ENCODE measurements at regions not wholly inside any gene's neighbourhood (a gene's known extent, or its start where the extent isn't known, plus 50 kb on each side); places are given as distances from the start of the nearest gene placed in this dataset.

DNA sequence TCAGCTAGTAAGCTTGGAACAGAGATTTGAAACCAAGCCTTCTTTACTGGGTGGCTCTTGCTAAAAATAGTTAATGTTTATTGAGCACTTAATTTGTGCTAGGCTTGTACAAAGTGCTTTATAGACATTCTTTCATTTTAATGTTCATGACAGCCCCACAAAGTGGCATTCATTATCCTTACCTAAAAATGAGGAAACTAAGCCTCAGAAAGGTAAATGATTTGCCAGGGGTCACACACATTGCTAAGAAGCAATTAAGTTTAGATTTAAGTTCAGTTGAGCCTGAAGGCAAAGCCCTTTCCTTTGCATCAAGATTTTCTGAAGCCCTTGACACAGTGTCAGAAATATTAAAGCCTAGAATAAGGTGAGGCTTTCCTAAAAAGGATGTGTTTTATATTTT is 327.5 kb upstream of the FGF13 start:
- DNase-seq (no peak), ATAC-seq (no peak)
- H3K27me3 ChIP-seq = no peaks in the 10 kb centered on the region
- H3K27ac ChIP-seq = no peak overlapping the region
- no peaks in the 10 kb centered on the region for H3K4me1 ChIP-seq
- no peak overlapping the region for H3K4me3 ChIP-seq
- no peaks in the 10 kb centered on the region for H3K9me3 ChIP-seq
- TF ChIP-seq, protein P1, sequence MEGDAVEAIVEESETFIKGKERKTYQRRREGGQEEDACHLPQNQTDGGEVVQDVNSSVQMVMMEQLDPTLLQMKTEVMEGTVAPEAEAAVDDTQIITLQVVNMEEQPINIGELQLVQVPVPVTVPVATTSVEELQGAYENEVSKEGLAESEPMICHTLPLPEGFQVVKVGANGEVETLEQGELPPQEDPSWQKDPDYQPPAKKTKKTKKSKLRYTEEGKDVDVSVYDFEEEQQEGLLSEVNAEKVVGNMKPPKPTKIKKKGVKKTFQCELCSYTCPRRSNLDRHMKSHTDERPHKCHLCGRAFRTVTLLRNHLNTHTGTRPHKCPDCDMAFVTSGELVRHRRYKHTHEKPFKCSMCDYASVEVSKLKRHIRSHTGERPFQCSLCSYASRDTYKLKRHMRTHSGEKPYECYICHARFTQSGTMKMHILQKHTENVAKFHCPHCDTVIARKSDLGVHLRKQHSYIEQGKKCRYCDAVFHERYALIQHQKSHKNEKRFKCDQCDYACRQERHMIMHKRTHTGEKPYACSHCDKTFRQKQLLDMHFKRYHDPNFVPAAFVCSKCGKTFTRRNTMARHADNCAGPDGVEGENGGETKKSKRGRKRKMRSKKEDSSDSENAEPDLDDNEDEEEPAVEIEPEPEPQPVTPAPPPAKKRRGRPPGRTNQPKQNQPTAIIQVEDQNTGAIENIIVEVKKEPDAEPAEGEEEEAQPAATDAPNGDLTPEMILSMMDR (IDR thresholded peaks at IDR 0.05) = no peak
- TF ChIP-seq POLR2A (IDR thresholded peaks at IDR 0.05) = no peak
- no peaks in the 10 kb centered on the region for H3K36me3 ChIP-seq
- intact Hi-C loops (cut with DNase I) = no loop called here

DNA sequence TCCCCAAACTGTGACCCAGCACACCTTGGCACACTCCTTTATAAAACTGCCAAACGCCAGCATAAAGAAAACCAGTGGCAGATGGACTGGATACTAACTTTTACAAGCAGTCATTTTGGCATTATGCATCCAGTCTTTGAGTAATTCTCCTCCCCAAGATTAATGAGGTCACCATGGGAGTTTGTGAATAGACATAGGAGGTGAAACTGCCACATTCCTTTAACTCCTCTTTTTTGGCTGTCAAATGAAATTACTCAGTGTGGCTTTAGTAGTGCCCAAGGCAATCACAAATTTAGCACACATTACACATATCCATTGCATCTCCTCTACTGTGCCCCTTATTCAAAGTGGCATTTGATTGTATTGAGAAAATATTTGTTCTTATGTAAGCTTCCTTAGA is 315.3 kb upstream of the FGF13 start:
- Histone ChIP-seq H3K4me3 (no peak overlapping the region), H3K27ac (no peak overlapping the region), H3K9me3 (no peaks in the 10 kb centered on the region), H3K27me3 (peaks cover 0 to 3% of the 10 kb centered on the region in 2 donors), H3K36me3 (no peaks in the 10 kb centered on the region), H3K4me1 (no peaks in the 10 kb centered on the region)
- 44% methylated on average over 1 of the region's 1 CpG for WGBS (ENCODE audit: insufficient coverage, low coverage, low lambda C conversion rate, missing lambda C conversion rate)
- no peak for ATAC-seq
- intact Hi-C loops (cut with DNase I) = no loop called here
- TF ChIP-seq, protein P1 (IDR thresholded peaks at IDR 0.05) = no peak
- TF ChIP-seq POLR2A (IDR thresholded peaks at IDR 0.05) = no peak
- no peak for DNase-seq

DNA sequence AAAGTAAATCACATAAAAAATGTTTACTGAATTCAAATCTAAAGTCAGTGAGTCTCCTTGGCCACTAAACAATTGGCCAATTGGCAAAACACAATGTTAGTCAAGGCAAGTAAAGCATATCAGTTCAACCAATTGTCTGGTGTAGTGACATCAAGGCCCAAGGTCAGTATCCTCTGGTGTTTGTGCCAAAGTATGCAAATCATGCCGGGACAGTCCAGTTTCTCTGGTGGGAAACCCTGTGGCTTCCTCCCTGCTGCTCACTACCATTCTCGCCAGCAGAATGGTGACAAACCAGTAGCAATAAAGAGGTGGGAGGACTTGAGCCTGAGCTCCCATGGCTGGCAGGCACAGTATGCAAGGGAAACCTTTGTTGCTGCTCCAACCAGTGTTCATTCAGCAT is 314.9 kb upstream of the FGF13 start:
- Histone ChIP-seq H3K27ac (no peak overlapping the region), H3K36me3 (no peaks in the 10 kb centered on the region), H3K9me3 (no peaks in the 10 kb centered on the region), H3K4me3 (no peak overlapping the region), H3K27me3 (peaks cover 0 to 3% of the 10 kb centered on the region in 2 donors), H3K4me1 (no peaks in the 10 kb centered on the region)
- TF ChIP-seq, protein P1 (IDR thresholded peaks at IDR 0.05) = no peak
- no peak for TF ChIP-seq POLR2A (IDR thresholded peaks at IDR 0.05)
- WGBS (ENCODE audit: insufficient coverage, low coverage, low lambda C conversion rate, missing lambda C conversion rate) = 49% methylated on average over 2 of the region's 2 CpGs
- intact Hi-C loops (cut with DNase I) = no loop called here
- DNase-seq = no peak
- ATAC-seq = no peak

DNA sequence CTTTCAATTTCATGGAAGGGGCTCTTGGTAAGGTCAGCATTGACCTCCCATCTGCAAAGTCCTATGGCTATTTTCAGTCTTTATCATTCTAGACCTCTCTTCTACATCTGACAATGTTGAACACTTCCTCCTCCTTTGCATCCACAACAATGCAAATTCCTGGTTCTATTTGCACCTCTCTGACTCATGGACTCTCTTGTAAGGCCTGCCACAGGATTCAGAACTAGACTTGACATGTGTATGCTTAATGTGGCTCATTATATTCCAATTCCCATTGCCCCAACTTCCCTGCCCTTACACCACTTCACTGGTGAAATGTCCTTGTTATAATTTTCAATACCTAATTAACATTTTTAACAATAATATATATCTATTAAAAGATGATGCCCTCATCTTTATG is 314.3 kb upstream of the FGF13 start:
- no peak for ATAC-seq
- Histone ChIP-seq H3K4me3 (no peak overlapping the region), H3K36me3 (no peaks in the 10 kb centered on the region), H3K27me3 (no peaks in the 10 kb centered on the region), H3K27ac (no peak overlapping the region), H3K9me3 (no peaks in the 10 kb centered on the region), H3K4me1 (no peaks in the 10 kb centered on the region)
- no peak for DNase-seq
- intact Hi-C loops (cut with DNase I) = no loop called here
- no peak for TF ChIP-seq POLR2A (IDR thresholded peaks at IDR 0.05)
- TF ChIP-seq, protein P1 (IDR thresholded peaks at IDR 0.05) = no peak

DNA sequence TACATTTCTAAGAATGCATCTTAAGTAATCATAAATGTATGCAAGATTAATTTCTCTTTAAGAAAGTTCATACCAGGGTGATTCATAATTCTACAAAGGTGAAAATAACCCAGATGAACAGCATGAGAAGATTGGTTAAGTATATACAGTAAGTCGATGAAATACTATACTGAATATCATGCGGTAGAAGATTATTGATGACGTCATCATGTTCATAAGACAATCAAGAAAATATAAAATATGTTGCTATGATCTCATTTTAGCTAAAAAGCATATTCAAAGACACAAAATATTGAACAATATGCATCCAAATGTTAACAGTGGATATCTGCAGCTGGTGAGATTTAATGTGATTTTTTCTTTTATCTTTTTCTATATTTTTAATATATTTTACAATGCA is 312.0 kb upstream of the FGF13 start:
- Histone ChIP-seq H3K9me3 (no peaks in the 10 kb centered on the region), H3K36me3 (no peaks in the 10 kb centered on the region), H3K27me3 (no peaks in the 10 kb centered on the region), H3K4me3 (no peak overlapping the region), H3K4me1 (no peaks in the 10 kb centered on the region), H3K27ac (no peak overlapping the region)
- ATAC-seq = no peak
- intact Hi-C loops (cut with DNase I) = no loop called here
- no peak for DNase-seq
- TF ChIP-seq, protein P1 (IDR thresholded peaks at IDR 0.05) = no peak
- no peak for TF ChIP-seq POLR2A (IDR thresholded peaks at IDR 0.05)
- WGBS (ENCODE audit: insufficient coverage, low coverage, low lambda C conversion rate, missing lambda C conversion rate) = 65% methylated on average over 3 of the region's 3 CpGs
